ENCODE measurements at regions not wholly inside any gene's neighbourhood (a gene's known extent, or its start where the extent isn't known, plus 50 kb on each side); places are given as distances from the start of the nearest gene placed in this dataset.

DNA sequence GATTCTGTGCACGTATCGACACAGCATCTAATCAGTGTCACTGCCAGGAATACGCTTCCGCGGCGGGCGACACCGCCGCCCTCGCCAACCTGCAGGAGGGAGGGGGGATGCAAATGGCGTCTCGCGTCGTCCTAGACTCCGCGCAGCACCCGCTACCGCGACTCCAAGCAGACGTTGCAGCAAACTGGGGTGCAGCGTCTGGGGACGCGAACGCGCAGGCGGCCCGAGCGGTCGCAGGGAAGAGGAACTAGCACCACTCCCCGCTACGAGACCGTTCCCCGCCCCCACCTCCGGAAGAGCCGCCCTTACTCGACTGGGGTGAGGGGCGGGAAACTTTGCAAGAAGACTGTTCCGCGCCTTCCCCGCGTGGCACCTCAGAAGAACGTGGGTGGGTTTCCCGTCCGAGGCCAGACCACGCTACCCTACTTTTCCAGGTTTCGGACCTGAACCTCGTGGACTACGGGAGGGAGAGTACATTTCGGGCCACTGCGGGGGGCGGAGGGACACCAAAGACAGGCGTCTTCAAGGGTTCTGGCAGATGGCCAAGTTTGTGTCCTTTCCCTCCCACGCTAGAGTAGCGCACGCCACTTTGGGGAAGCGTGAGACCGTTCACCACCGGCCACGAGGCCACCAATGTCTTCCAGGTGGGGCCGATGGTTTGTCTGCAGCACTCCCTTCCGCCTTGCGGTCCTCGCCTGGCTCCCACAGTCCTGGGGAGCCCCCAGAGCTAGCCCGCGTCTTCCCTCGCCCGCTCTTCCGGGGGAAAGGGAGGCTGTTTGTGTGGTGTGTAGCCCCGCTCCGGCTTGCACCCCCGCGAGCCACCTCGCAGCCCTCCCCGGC lies 78.0 kb upstream of the BCOR start:
- H3K36me3 ChIP-seq = no peaks in the 10 kb centered on the region
- intact Hi-C loops (cut with DNase I; ENCODE audit: low total_unique reads) = no loop called here
- in situ Hi-C loops (cut with MboI; ENCODE audit: low pct_ligation_motif_present in 1 of 4, low pct_unique_long_range_greater_than_20kb in 1 of 4, low sequenced_read_pairs in 3 of 4) = no loop called here
- DNase-seq = peak; percentile 80
- peaks cover 6 to 34% (median 23%) of the 10 kb centered on the region in 4 donors for H3K4me1 ChIP-seq
- H3K27me3 ChIP-seq = no peaks in the 10 kb centered on the region
- 22% methylated on average over 68 of the region's 74 CpGs; no CpG with 5 or more reads in 1 of the 2 donors for WGBS, 2 donors (ENCODE audit: low coverage in 1 of 2)
- no peaks in the 10 kb centered on the region for H3K9me3 ChIP-seq
- H3K27ac ChIP-seq = peak overlapping the region; percentile 93 to 99 (median 98)
- TF ChIP-seq, protein P1, sequence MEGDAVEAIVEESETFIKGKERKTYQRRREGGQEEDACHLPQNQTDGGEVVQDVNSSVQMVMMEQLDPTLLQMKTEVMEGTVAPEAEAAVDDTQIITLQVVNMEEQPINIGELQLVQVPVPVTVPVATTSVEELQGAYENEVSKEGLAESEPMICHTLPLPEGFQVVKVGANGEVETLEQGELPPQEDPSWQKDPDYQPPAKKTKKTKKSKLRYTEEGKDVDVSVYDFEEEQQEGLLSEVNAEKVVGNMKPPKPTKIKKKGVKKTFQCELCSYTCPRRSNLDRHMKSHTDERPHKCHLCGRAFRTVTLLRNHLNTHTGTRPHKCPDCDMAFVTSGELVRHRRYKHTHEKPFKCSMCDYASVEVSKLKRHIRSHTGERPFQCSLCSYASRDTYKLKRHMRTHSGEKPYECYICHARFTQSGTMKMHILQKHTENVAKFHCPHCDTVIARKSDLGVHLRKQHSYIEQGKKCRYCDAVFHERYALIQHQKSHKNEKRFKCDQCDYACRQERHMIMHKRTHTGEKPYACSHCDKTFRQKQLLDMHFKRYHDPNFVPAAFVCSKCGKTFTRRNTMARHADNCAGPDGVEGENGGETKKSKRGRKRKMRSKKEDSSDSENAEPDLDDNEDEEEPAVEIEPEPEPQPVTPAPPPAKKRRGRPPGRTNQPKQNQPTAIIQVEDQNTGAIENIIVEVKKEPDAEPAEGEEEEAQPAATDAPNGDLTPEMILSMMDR (IDR thresholded peaks at IDR 0.05) = no peak
- TF ChIP-seq POLR2A (IDR thresholded peaks at IDR 0.05) (peak; percentile 65), EP300 (IDR thresholded peaks at IDR 0.05; ENCODE audit: low read depth) (no peak), POLR2AphosphoS5 (IDR thresholded peaks at IDR 0.05) (peak; percentile 42 to 58 (median 42))
- H3K4me3 ChIP-seq = peak overlapping the region; percentile 23 to 60 (median 48)

DNA sequence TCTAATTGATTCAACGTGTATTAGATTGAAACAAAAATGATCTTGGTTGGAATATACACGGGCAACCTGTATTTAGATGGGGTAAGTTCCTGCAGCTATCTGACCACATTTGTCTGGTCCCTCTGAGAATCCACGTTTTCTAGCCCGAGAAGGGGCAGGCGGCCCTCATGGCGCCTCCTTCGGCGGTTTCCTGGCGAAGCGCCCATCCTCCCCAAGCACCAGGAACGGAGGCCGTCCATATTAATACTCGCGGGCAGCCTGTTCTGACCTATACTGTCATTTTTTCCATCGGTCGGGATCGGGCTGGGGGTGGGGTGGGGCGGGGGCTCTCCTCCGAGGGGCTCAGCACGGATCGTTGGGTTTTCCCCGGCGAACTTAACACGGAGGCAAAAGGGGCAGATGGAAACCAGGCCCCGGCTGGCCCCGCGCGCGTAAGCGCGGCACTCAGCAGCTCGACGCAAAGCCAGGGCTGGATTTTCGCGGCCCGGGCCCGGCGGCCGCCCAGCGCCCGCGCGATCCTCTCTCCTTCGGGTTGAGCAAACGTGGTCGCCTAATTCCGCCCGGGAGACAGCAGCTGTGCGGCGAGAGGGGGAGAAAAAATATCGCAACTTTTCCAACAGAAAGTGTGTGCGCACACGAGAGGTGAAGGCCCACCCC lies 77.2 kb upstream of the BCOR start:
- peak overlapping the region; percentile 93 to 99 (median 98) for H3K27ac ChIP-seq
- intact Hi-C loops (cut with DNase I; ENCODE audit: low total_unique reads) = no loop called here
- TF ChIP-seq, protein P1 (IDR thresholded peaks at IDR 0.05) = no peak
- no peak for TF ChIP-seq POLR2AphosphoS5 (IDR thresholded peaks at IDR 0.05)
- TF ChIP-seq POLR2A (IDR thresholded peaks at IDR 0.05) = no peak
- TF ChIP-seq EP300 (IDR thresholded peaks at IDR 0.05; ENCODE audit: low read depth) = no peak
- H3K9me3 ChIP-seq = no peaks in the 10 kb centered on the region
- in situ Hi-C loops (cut with MboI; ENCODE audit: low pct_ligation_motif_present in 1 of 4, low pct_unique_long_range_greater_than_20kb in 1 of 4, low sequenced_read_pairs in 3 of 4) = no loop called here
- WGBS, 2 donors (ENCODE audit: low coverage in 1 of 2) = 27% methylated on average over 45 of the region's 53 CpGs; no CpG with 5 or more reads in 1 of the 2 donors
- H3K4me3 ChIP-seq = peak overlapping the region; percentile 23 to 60 (median 48)
- peak; percentile 57 for DNase-seq
- H3K36me3 ChIP-seq = no peaks in the 10 kb centered on the region
- peaks cover 6 to 37% (median 23%) of the 10 kb centered on the region in 4 donors for H3K4me1 ChIP-seq
- no peaks in the 10 kb centered on the region for H3K27me3 ChIP-seq

DNA sequence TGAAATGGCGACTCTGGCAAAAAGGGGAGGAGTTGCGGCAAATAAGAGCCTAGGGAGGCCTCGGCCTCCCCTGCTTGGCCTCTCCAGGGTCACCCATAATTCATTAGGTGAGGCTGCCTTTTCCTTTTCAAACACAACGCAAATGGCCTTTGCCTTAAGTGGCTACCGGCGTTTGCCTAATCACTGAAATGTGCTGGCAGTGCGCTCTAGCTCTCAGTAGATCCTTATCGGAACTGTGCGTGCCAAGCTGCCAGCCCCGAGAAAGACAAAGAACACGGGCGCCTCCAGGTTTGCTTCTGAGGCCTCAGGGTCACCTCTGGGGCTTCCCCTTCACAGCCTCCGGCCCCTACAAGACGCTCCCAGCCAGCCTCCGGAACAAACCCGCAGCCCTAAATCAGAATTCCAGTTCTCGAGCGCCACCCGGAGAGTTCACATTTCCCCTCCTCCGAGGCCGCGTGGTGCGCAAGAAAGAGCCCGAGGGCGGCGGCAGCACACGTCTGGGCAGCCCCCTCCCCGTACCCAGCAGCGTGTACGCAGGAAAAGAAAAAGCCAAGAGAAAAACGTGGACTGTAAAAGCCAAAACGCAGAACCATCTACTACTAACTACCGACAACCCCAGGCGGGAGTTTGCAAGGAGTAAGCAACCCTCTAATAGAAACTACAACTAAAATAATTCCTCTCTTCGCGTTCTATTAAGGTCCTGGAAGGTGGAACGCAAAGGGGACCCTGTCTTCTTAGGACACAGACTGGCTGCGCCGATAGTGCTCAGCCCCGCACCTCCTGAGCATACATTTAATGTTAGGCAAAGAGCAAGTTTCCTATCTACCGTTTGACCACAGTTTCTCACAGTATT lies 76.5 kb upstream of the BCOR start:
- H3K27ac ChIP-seq = peak overlapping the region; percentile 93 to 99 (median 98)
- no peaks in the 10 kb centered on the region for H3K27me3 ChIP-seq
- peak overlapping the region in 2 of 4 donors; percentile 44 to 60 for H3K4me3 ChIP-seq
- H3K36me3 ChIP-seq = no peaks in the 10 kb centered on the region
- no peak for TF ChIP-seq EP300 (IDR thresholded peaks at IDR 0.05; ENCODE audit: low read depth)
- no peak for TF ChIP-seq POLR2A (IDR thresholded peaks at IDR 0.05)
- TF ChIP-seq, protein P1 (IDR thresholded peaks at IDR 0.05) = no peak
- no peak for TF ChIP-seq POLR2AphosphoS5 (IDR thresholded peaks at IDR 0.05)
- 46 to 100% methylated on average over 1 to 41 of the region's 41 CpGs for WGBS, 2 donors (ENCODE audit: low coverage in 1 of 2)
- peaks cover 7 to 38% (median 25%) of the 10 kb centered on the region in 4 donors for H3K4me1 ChIP-seq
- DNase-seq = peak; percentile 38
- intact Hi-C loops (cut with DNase I; ENCODE audit: low total_unique reads) = no loop called here
- H3K9me3 ChIP-seq = no peaks in the 10 kb centered on the region
- in situ Hi-C loops (cut with MboI; ENCODE audit: low pct_ligation_motif_present in 1 of 4, low pct_unique_long_range_greater_than_20kb in 1 of 4, low sequenced_read_pairs in 3 of 4) = no loop called here

Data from transverse colon (tissue), 4 donors.